HG02973 (cell line): ENCODE measurements at regions not wholly inside any gene's neighbourhood (a gene's known extent, or its start where the extent isn't known, plus 50 kb on each side); places are given as distances from the start of the nearest gene placed in this dataset.

Experiments
- ATAC-seq: cut with Tn5 transposase; IDR thresholded peaks from one replicate; pipeline ENCODE4 v1.9.1; 2021; ENCODE audit warnings: moderate library complexity; ENCODE audit not compliant: unreplicated experiment

DNA sequence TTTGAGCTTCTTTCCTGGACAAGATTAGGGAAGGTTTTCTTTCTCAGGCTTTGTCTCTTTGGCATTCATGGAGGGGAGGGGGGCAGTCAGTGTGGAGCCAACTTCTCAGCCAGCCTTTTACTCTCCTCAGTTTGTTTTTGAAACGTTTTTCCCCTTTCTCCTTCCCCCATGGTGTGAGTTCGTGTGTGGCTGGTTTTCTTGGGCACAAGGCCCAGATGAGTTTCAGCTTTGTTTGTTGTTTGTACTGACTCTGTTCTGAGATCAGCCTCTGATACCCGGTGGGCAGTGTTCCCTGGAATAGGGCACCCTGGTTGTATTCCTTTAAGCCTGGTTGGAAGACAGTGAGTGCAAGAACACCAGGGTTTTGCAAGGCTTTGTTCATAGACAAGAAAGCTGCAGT lies 168.2 kb upstream of the RARB start:
- ATAC-seq: no peak

GRCh38 chr3:25262322-25262721 lies 165.7 kb upstream of the RARB start:
- no peak for ATAC-seq

DNA sequence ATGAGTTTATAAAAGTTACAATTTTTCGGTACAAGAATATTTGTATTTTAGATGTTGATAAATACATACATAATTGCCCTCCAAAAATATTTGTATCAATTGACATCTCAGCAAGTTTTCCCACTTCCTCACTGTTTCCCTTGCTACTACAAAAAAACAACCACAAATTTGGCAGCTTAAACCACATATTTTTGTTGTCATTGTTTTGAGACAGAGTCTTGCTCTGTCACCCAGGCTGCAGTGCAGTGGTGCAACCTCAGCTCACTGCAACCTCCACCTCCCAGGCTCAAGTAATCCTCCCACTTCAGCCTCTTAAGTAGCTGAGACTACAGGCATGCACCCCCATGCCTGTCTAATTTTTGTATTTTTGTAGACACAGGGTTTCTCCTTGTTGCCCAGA lies 162.8 kb upstream of the RARB start:
- no peak for ATAC-seq

GRCh38 chr3:25266677-25267076 lies 161.4 kb upstream of the RARB start:
- no peak for ATAC-seq

GRCh38 chr3:25272090-25272489 lies 156.0 kb upstream of the RARB start:
- no peak for ATAC-seq

DNA sequence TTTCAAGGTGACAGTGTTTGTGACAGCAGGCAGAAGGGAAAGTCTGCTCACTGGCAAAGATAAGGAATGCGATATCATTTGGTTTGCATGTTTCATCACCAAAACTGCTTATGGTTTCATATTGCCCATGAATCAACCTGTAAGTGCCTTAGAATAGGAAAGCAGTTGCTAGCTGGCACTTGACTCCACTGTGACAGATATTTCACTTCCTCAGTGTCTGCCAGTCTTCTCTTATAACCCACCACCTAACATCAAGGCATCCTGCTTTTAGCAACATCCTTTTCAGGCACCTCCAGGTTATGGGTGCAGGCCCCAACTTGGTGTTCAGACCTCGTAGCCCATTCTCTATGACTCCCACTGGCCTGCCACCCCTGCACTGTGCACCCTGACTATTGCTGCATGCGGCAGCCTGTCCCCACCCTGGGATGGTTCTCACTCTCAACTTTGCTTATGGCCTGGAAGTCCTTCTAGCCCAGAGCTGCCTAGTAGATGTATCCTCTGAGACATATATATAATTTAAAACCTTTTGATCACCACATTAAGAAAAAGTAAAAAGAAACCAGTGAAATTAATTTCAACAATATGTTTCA lies 154.4 kb upstream of the RARB start:
- no peak for ATAC-seq

DNA sequence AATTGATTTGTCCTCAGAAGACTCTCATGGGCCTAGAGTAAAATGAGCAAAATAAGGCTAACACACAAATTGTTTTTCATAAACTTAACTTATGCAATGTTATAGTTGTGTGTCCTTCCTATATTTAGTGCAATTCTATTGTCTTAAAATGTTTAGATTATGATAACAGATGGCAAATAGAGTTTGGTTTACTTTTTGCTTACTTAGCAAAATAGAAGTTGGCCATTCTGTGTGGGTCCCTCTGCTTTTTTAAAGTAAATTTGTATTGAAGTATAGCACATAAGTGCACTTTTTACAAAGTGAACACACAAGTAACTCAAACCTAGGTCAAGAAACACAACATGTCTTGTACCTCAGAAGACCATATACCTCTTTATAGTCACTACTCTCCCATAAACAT lies 150.6 kb upstream of the RARB start:
- ATAC-seq: no peak

- ATAC-seq: no peak
Measured at GRCh38 chr3:25281041-25281731, 146.9 kb upstream of the RARB start.

- ATAC-seq: no peak
Measured at GRCh38 chr3:25281732-25282126, 146.3 kb upstream of the RARB start.

DNA sequence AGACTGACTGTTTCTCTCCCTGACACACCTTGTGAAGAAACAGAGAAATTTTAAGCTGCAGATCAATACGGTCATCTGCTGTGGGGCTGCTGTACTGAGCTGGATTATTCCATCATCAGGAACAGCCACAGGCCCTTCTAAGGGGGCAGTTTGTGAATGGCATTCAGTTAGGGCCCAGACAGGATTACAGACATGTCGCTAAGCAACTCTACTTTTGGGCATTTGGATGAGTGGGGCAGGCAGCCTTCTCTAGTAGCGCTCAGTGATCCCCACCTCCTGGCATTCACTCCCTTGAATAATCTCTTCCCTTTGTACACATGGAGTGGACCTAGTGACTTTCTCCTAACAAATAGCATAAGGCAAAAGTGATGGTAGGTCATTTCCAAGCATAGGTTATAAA lies 144.4 kb upstream of the RARB start:
- no peak for ATAC-seq

DNA sequence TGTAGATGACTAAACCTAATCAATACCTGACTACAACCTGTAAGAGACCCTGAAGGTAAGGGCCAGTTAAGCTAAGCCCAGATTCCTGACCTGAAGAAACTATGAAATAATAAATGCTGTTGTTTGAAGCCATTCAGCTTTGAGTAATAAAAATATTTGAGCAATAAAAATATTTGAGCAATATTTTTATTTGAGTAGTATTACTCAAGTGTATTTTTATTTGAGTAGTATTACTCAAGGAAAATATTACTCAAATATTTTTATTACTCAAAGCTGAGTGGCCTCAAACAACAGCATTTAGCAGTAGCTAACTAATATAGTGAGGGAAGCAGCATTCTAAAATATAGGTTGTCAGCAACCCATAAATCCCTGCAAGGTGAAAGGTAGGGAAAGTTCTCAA lies 143.8 kb upstream of the RARB start:
- ATAC-seq: no peak

DNA sequence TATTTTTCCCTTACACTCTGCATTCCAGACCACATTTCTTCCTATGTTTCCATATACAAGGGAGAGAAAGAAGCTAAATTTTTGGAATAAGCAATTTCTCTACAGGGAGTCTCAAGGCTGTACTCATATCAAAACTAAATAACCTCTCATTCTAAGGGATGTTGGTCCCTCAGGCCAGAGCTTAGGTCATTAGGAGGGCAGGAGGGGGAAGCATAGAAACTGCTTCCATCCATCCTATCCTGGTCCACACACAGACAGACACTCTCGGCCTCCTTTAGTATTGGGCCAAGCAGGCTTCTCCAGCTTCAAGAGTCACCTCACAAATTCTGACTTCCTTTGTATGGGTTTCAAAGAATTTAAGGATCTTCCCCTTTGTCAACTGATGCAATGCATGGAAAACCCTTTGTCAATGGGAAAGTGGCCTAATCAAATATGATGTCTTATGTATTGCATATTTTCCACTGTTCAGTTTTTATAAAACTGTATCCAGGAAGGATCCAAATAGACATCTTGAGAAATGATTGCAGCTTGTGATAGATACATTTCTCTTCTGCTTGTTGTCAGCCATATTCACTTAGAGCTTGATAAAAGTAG lies 140.7 kb upstream of the RARB start:
- ATAC-seq: no peak

- no peak for ATAC-seq
Measured at GRCh38 chr3:25288413-25288812, 139.7 kb upstream of the RARB start.

DNA sequence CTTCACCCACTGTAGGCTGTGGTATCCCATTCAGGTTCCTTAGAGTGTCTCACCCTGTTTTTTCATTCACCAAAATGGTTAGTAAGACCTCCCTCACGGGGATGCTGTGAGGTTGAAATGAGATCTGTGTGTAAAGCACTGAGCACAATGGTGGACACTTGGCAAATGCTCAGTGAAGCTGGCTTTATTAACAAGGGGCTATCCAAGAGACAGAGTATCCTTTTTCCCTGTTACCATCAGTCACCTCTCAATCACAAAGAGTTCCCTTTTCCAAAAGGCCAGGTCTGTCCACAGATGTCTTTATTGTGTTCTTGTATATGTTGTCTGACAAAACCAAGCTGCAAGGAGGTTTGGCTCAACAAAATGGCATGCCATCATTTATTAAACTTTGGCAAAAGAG lies 138.9 kb upstream of the RARB start:
- ATAC-seq: no peak

DNA sequence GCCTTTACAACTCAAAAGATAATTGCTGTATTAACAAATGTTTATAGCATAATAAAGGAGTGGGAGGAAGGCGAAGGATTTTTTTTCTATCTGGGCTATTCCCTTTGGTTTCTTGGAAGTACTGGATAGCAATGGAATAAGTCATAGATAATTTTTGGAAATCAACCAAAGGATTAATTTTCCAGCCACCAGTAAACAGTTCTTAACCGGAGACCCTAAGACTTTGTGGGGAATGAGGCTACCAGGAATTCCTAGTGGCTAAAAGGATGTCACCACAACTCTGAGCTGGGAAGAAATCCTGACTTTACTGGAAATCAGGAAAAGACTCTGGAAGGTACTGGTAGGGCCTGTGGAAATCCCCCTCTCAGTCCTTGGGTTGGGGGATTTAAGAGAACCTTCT lies 138.4 kb upstream of the RARB start:
- no peak for ATAC-seq

GRCh38 chr3:25291481-25291905 lies 136.6 kb upstream of the RARB start:
- no peak for ATAC-seq

GRCh38 chr3:25292036-25292435 lies 136.0 kb upstream of the RARB start:
- ATAC-seq: no peak

- no peak for ATAC-seq
Measured at GRCh38 chr3:25292595-25292994, 135.5 kb upstream of the RARB start.

DNA sequence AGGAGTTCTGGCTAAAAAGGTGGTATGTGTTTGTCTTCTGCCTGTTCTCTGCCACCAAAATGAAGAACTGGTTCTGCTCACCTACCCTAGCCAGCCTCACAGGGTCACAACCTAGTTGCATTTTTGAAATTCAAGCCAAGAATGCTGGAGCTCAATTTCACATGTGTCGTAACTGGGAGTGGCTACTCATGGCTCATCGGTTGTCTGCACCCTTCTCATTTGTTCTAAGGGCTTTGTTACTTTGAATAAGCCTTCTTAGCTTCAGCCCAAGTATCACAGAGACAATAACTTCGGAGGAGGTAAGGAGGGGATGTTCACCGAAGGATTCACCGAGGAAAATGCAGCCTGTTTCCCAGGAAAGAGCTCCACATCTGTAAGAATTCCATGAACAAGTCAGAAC lies 134.3 kb upstream of the RARB start:
- no peak for ATAC-seq

GRCh38 chr3:25294169-25294805 lies 133.8 kb upstream of the RARB start:
- ATAC-seq: no peak

- ATAC-seq: no peak
Measured at GRCh38 chr3:25297667-25298585, 130.1 kb upstream of the RARB start.
